Mesenchymal stem cell (in vitro differentiated cells and primary cell): ENCODE measurements at regions not wholly inside any gene's neighbourhood (a gene's known extent, or its start where the extent isn't known, plus 50 kb on each side); places are given as distances from the start of the nearest gene placed in this dataset.

Experiments
- DNase-seq: peaks from one replicate; pipeline ENCODE4 v3.0.0-alpha.2; 2013
- H2AFZ ChIP-seq: one replicate; pipeline ENCODE4 v1.6.1; 2013; ENCODE audit warnings: low read depth, mild to moderate bottlenecking, control low read depth, inconsistent platforms, low read length, moderate library complexity
- H2AK5ac ChIP-seq: 2 replicates; pipeline ENCODE4 v1.6.1; 2013; ENCODE audit warnings: low read length, moderate library complexity, mild to moderate bottlenecking, inconsistent platforms; ENCODE audit not compliant: severe bottlenecking
- H2BK120ac ChIP-seq: one replicate; pipeline ENCODE4 v1.6.1; 2013; ENCODE audit warnings: low read depth, mild to moderate bottlenecking, inconsistent platforms, low read length, moderate library complexity
- H2BK12ac ChIP-seq, 2 experiments: one replicate each; pipeline ENCODE4 v1.6.1; 2013; ENCODE audit warnings: inconsistent platforms in 2 of 2, low read length in 2 of 2, mild to moderate bottlenecking in 2 of 2, moderate library complexity in 2 of 2, control low read depth in 1 of 2
- H2BK15ac ChIP-seq: one replicate; pipeline ENCODE4 v1.6.1; 2013; ENCODE audit warnings: mild to moderate bottlenecking, low read depth, inconsistent platforms; ENCODE audit not compliant: poor library complexity, severe bottlenecking
- H2BK5ac ChIP-seq: 2 replicates; pipeline ENCODE4 v1.6.1; 2013; ENCODE audit warnings: low read depth, mild to moderate bottlenecking, low read length, control low read depth, inconsistent platforms; ENCODE audit not compliant: poor library complexity, severe bottlenecking
- H3K14ac ChIP-seq, 2 experiments: one replicate each; pipeline ENCODE4 v1.6.1; 2013; ENCODE audit warnings: inconsistent platforms in 2 of 2, low read length in 2 of 2, control low read depth in 1 of 2, mild to moderate bottlenecking in 1 of 2, moderate library complexity in 1 of 2
- H3K18ac ChIP-seq, 2 experiments: one replicate each; pipeline ENCODE4 v1.6.1; 2013; ENCODE audit warnings: inconsistent platforms in 2 of 2, low read length in 2 of 2, control low read depth in 1 of 2, low read depth in 1 of 2, mild to moderate bottlenecking in 1 of 2
- H3K23ac ChIP-seq, 2 experiments: one replicate each; pipeline ENCODE4 v1.6.1; 2013; ENCODE audit warnings: inconsistent platforms in 2 of 2, low read length in 2 of 2, mild to moderate bottlenecking in 2 of 2, moderate library complexity in 2 of 2, control low read depth in 1 of 2
- H3K27ac ChIP-seq: 2 replicates; pipeline ENCODE4 v1.5.1; 2013; ENCODE audit warnings: mild to moderate bottlenecking, moderate library complexity, low read length, control low read depth, inconsistent platforms; ENCODE audit not compliant: poor library complexity, severe bottlenecking
- H3K27me3 ChIP-seq, 2 experiments: 2 replicates each; pipeline versions ENCODE4 v1.6.1 to v1.7.0; 2013; ENCODE audit warnings: low read length in 2 of 2, mild to moderate bottlenecking in 2 of 2, moderate library complexity in 2 of 2, control low read depth in 1 of 2, inconsistent platforms in 1 of 2; ENCODE audit not compliant: control insufficient read depth in 1 of 2, insufficient read depth in 1 of 2
- H3K36me3 ChIP-seq, 2 experiments: 2 replicates each; pipeline versions ENCODE4 v1.6.1 to v1.7.0; 2013; ENCODE audit warnings: low read length in 2 of 2, control low read depth in 1 of 2, inconsistent platforms in 1 of 2, low read depth in 1 of 2, mild to moderate bottlenecking in 1 of 2; ENCODE audit not compliant: insufficient read depth in 2 of 2, control insufficient read depth in 1 of 2
- H3K4ac ChIP-seq, 2 experiments: one replicate each; pipeline ENCODE4 v1.6.1; 2013; ENCODE audit warnings: inconsistent platforms in 2 of 2, low read length in 2 of 2, mild to moderate bottlenecking in 2 of 2, moderate library complexity in 2 of 2, control low read depth in 1 of 2, low read depth in 1 of 2
- H3K4me1 ChIP-seq: 2 replicates; pipeline ENCODE4 v1.6.1; 2013; ENCODE audit warnings: low read depth, low read length, control low read depth; ENCODE audit not compliant: control insufficient read depth, insufficient read depth
- H3K4me2 ChIP-seq: 2 replicates; pipeline ENCODE4 v1.6.1; 2013; ENCODE audit warnings: low read length, mild to moderate bottlenecking, inconsistent platforms; ENCODE audit not compliant: poor library complexity, severe bottlenecking
- H3K4me3 ChIP-seq, 2 experiments: 2 replicates each; pipeline versions ENCODE4 v1.5.1 to v1.7.0; 2013; ENCODE audit warnings: low read length in 2 of 2, mild to moderate bottlenecking in 2 of 2, control low read depth in 1 of 2, low read depth in 1 of 2; ENCODE audit not compliant: insufficient read depth in 1 of 2
- H3K79me1 ChIP-seq: replicated peaks from 2 replicates; pipeline ENCODE4 v1.6.1; 2013; ENCODE audit warnings: mild to moderate bottlenecking, control low read depth, low read length, inconsistent platforms; ENCODE audit not compliant: poor library complexity, severe bottlenecking
- H3K9ac ChIP-seq: 2 replicates; pipeline ENCODE4 v1.7.0; 2013; ENCODE audit warnings: mild to moderate bottlenecking, low read length, moderate library complexity
- H3K9me3 ChIP-seq: 2 replicates; pipeline ENCODE4 v1.7.0; 2013; ENCODE audit warnings: mild to moderate bottlenecking, low read length; ENCODE audit not compliant: control insufficient read depth
- H4K8ac ChIP-seq: one replicate; pipeline ENCODE4 v1.6.1; 2013; ENCODE audit warnings: inconsistent platforms, mild to moderate bottlenecking, low read length, moderate library complexity
- H4K91ac ChIP-seq: one replicate; pipeline ENCODE4 v1.6.1; 2013; ENCODE audit warnings: mild to moderate bottlenecking, low read length, inconsistent platforms
- WGBS: methylation state at CpG from one replicate; pipeline ENCODE4 v1.1.7; 2013; ENCODE audit warnings: mixed read lengths; 5-methylcytosine and 5-hydroxymethylcytosine counted together

GRCh38 chr9:95817205-95817604, 58.3 kb upstream of the ERCC6L2 start:
- Histone ChIP-seq H2BK120ac (no peak overlapping the region), H4K91ac (no peak overlapping the region), H3K27me3 (no peaks in the 10 kb centered on the region), H3K4ac (no peak overlapping the region), H3K14ac (no peak overlapping the region), H3K4me3 (no peak overlapping the region), H2AK5ac (no peak overlapping the region), H2BK12ac (peak overlapping the region; percentile 20 to 66), H2BK5ac (no peak overlapping the region), H3K79me1 (no peaks in the 10 kb centered on the region), H4K8ac (no peak overlapping the region), H3K23ac (no peak overlapping the region), H3K27ac (no peak overlapping the region), H3K4me1 (peaks cover 26% of the 10 kb centered on the region), H3K4me2 (no peak overlapping the region), H3K9ac (no peak overlapping the region), H3K18ac (peak overlapping the region in 1 of 2 experiments; percentile 18), H2BK15ac (no peak overlapping the region), H3K9me3 (no peaks in the 10 kb centered on the region), H3K36me3 (no peaks in the 10 kb centered on the region), H2AFZ (no peak overlapping the region)
- 51% methylated on average over 6 of the region's 6 CpGs for WGBS
- DNase-seq, result no peak

GRCh38 chr9:95816716-95817115, 58.8 kb upstream of the ERCC6L2 start:
- Histone ChIP-seq H3K14ac (peak overlapping the region in 1 of 2 experiments; percentile 86), H3K27me3 (no peaks in the 10 kb centered on the region), H3K18ac (no peak overlapping the region), H3K27ac (no peak overlapping the region), H3K9me3 (no peaks in the 10 kb centered on the region), H3K4ac (no peak overlapping the region), H3K4me3 (no peak overlapping the region), H3K4me2 (no peak overlapping the region), H4K91ac (no peak overlapping the region), H2BK15ac (peak overlapping the region; percentile 86), H2AFZ (no peak overlapping the region), H3K23ac (no peak overlapping the region), H2BK12ac (peak overlapping the region in 1 of 2 experiments; percentile 57), H2AK5ac (no peak overlapping the region), H3K9ac (no peak overlapping the region), H3K4me1 (peaks cover 24% of the 10 kb centered on the region), H4K8ac (no peak overlapping the region), H3K79me1 (no peaks in the 10 kb centered on the region), H2BK120ac (no peak overlapping the region), H3K36me3 (no peaks in the 10 kb centered on the region), H2BK5ac (no peak overlapping the region)
- DNase-seq, result no peak
- WGBS, result 74% methylated on average over 5 of the region's 5 CpGs

- Histone ChIP-seq H2AFZ (no peak overlapping the region), H3K4ac (no peak overlapping the region), H3K9me3 (no peaks in the 10 kb centered on the region), H2BK5ac (no peak overlapping the region), H2BK120ac (no peak overlapping the region), H3K4me1 (peaks cover 24% of the 10 kb centered on the region), H3K79me1 (no peaks in the 10 kb centered on the region), H3K36me3 (no peaks in the 10 kb centered on the region), H3K4me3 (no peak overlapping the region), H3K4me2 (no peak overlapping the region), H3K14ac (no peak overlapping the region), H3K23ac (no peak overlapping the region), H3K27me3 (no peaks in the 10 kb centered on the region), H3K9ac (no peak overlapping the region), H4K8ac (no peak overlapping the region), H4K91ac (peak overlapping the region; percentile 30), H2BK12ac (peak overlapping the region in 1 of 2 experiments; percentile 21), H3K27ac (no peak overlapping the region), H2BK15ac (no peak overlapping the region), H3K18ac (no peak overlapping the region), H2AK5ac (peak overlapping the region; percentile 33)
- no peak for DNase-seq
- 90% methylated on average over 16 of the region's 17 CpGs for WGBS
These were observed 59.5 kb upstream of the ERCC6L2 start for GRCh38 chr9:95815961-95816360.

GRCh38 chr9:95815133-95815532, 60.4 kb upstream of the ERCC6L2 start:
- H3K4me3 ChIP-seq, result no peak overlapping the region
- no peak overlapping the region for H3K4me2 ChIP-seq
- H2BK12ac ChIP-seq, result peak overlapping the region; percentile 27 to 83
- H2BK120ac ChIP-seq, result no peak overlapping the region
- no peak overlapping the region for H2AFZ ChIP-seq
- H3K4ac ChIP-seq, result no peak overlapping the region
- H3K9ac ChIP-seq, result no peak overlapping the region
- DNase-seq, result peak; percentile 92
- H2BK5ac ChIP-seq, result no peak overlapping the region
- no peak overlapping the region for H4K8ac ChIP-seq
- no peaks in the 10 kb centered on the region for H3K9me3 ChIP-seq
- H3K18ac ChIP-seq, result peak overlapping the region; percentile 15 to 88
- no peak overlapping the region for H2AK5ac ChIP-seq
- H3K79me1 ChIP-seq, result no peaks in the 10 kb centered on the region
- 53% methylated on average over 17 of the region's 17 CpGs for WGBS
- no peak overlapping the region for H3K14ac ChIP-seq
- no peak overlapping the region for H2BK15ac ChIP-seq
- no peak overlapping the region for H4K91ac ChIP-seq
- peaks cover 0 to 3% of the 10 kb centered on the region in 2 experiments for H3K27me3 ChIP-seq
- H3K27ac ChIP-seq, result no peak overlapping the region
- no peaks in the 10 kb centered on the region for H3K36me3 ChIP-seq
- no peak overlapping the region for H3K23ac ChIP-seq
- H3K4me1 ChIP-seq, result peaks cover 24% of the 10 kb centered on the region
